ENCODE measurements at regions not wholly inside any gene's neighbourhood (a gene's known extent, or its start where the extent isn't known, plus 50 kb on each side); places are given as distances from the start of the nearest gene placed in this dataset.

- TF ChIP-seq POLR2AphosphoS5 (IDR thresholded peaks at IDR 0.05) (no peak), EP300 (IDR thresholded peaks at IDR 0.05) (no peak), CTCF (IDR thresholded peaks at IDR 0.05) (peak in 1 of 3 experiments; percentile 36), POLR2A (IDR thresholded peaks at IDR 0.05; ENCODE audit: low read depth) (no peak)
Observed at GRCh38 chr9:24245988-24246387, 299.7 kb downstream of the IZUMO3 start.
